ENCODE measurements at regions not wholly inside any gene's neighbourhood (a gene's known extent, or its start where the extent isn't known, plus 50 kb on each side); places are given as distances from the start of the nearest gene placed in this dataset.

DNA sequence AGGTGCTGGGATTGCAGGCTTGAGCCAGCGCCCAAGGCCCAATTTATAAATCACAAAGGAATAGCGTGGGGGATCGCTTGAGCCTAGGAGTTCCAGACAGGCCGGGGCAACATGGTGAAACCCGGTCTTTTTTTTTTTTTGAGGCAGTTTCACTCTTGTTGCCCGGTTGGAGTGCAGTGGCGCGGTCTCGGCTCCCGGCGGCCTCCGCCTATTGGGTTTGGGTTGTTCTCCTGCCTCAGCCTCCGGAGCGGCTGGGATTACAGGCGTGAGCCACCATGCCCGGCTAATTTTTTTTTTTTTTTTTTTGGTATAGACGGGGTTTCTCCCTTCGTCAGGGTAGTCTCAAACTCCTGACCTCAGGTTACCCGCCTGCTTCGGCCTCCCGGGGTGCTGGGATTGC lies 65.0 kb downstream of the GOLGA6L7 start:
- TF ChIP-seq CTCF (IDR thresholded peaks at IDR 0.05) (no peak), POLR2A (IDR thresholded peaks at IDR 0.05) (no peak)
